ENCODE measurements at regions not wholly inside any gene's neighbourhood (a gene's known extent, or its start where the extent isn't known, plus 50 kb on each side); places are given as distances from the start of the nearest gene placed in this dataset.
"Not testable (repeated sequence)": the region's sequence is repeated elsewhere in the genome, so short reads cannot be mapped to it uniquely, and the experiment has no call there.

DNA sequence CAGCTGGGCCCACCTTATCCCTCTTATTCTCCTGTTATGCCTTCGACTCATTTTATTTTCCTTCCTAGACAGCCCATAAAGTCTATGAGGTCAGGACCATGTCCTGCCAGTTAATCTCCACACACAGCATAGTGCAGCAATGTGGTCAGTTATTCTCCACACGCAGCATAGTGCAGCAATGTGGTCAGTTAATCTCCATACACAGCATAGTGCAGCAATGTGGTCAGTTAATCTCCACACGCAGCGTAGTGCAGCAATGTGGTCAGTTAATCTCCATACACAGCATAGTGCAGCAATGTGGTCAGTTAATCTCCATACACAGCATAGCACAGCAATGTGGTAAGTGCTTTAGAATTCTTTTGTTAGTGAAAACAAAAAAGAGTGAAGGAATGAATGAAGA is 77.8 kb downstream of the TEX36 start:
- H3K9ac ChIP-seq (ENCODE audit: low read length), result no peak overlapping the region
- H3K4me3 ChIP-seq (ENCODE audit: low read length), result no peak overlapping the region
- H3K4me1 ChIP-seq (ENCODE audit: control insufficient read depth, insufficient read depth, low read length), result no peaks in the 10 kb centered on the region
- H3K36me3 ChIP-seq (ENCODE audit: control insufficient read depth, insufficient read depth, low read length), result no peaks in the 10 kb centered on the region
- H3K9me3 ChIP-seq (ENCODE audit: control insufficient read depth, low read length), result no peaks in the 10 kb centered on the region
- H3K27me3 ChIP-seq (ENCODE audit: control insufficient read depth, insufficient read depth, low read length), result no peaks in the 10 kb centered on the region

DNA sequence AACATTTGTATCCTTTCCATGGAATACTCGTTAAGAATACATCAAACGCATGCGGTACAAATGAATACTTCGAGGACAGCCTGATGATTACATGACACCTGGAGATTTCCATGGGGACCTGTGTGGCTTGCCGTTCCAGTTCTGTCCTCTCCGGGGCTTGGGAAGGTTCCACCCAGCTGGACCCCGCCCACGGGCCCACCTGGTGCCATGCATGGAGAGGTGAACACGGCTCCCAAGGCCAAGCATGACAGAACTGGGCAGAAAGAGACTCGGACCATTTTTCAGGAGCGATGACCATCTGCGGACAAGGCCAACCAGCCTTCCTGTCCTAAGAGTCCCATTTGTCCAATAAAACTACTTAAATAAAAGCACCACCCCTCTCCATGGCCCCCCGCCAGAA is 80.1 kb downstream of the TEX36 start:
- no peaks in the 10 kb centered on the region for H3K4me1 ChIP-seq (ENCODE audit: control insufficient read depth, insufficient read depth, low read length)
- no peak overlapping the region for H3K9ac ChIP-seq (ENCODE audit: low read length)
- no peaks in the 10 kb centered on the region for H3K9me3 ChIP-seq (ENCODE audit: control insufficient read depth, low read length)
- no peaks in the 10 kb centered on the region for H3K36me3 ChIP-seq (ENCODE audit: control insufficient read depth, insufficient read depth, low read length)
- H3K4me3 ChIP-seq (ENCODE audit: low read length), result no peak overlapping the region
- no peaks in the 10 kb centered on the region for H3K27me3 ChIP-seq (ENCODE audit: control insufficient read depth, insufficient read depth, low read length)

DNA sequence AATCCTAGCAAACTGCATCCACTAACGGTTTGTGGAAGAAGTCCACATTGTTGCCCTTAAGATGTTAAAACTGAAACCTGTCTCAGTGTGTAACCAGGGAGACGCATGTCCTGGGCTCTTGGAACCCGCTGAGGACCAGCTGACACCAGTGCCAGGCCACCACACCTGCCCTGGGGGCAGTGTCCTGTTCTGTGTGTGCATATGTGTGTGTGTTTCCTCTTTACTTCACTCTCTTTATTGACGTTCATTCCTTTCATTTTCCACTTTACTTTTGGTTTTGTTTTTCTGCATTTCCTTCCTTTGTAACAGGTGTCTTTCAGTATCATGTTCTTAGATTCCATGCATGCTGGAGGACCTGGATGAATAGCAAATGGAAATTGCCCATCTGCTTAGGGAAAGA is 83.8 kb downstream of the TEX36 start:
- Histone ChIP-seq H3K9ac (ENCODE audit: low read length) (no peak overlapping the region), H3K4me1 (ENCODE audit: control insufficient read depth, insufficient read depth, low read length) (no peaks in the 10 kb centered on the region), H3K36me3 (ENCODE audit: control insufficient read depth, insufficient read depth, low read length) (no peaks in the 10 kb centered on the region), H3K9me3 (ENCODE audit: control insufficient read depth, low read length) (no peaks in the 10 kb centered on the region), H3K27me3 (ENCODE audit: control insufficient read depth, insufficient read depth, low read length) (no peaks in the 10 kb centered on the region), H3K4me3 (ENCODE audit: low read length) (no peak overlapping the region)

GRCh38 chr10:125595911-125596310 is 87.1 kb downstream of the TEX36 start:
- Histone ChIP-seq H3K9ac (ENCODE audit: low read length) (no peak overlapping the region), H3K9me3 (ENCODE audit: control insufficient read depth, low read length) (no peaks in the 10 kb centered on the region), H3K4me3 (ENCODE audit: low read length) (no peak overlapping the region), H3K4me1 (ENCODE audit: control insufficient read depth, insufficient read depth, low read length) (no peaks in the 10 kb centered on the region), H3K36me3 (ENCODE audit: control insufficient read depth, insufficient read depth, low read length) (no peaks in the 10 kb centered on the region), H3K27me3 (ENCODE audit: control insufficient read depth, insufficient read depth, low read length) (no peaks in the 10 kb centered on the region)

- Histone ChIP-seq H3K4me3 (ENCODE audit: low read length) (no peak overlapping the region), H3K27me3 (ENCODE audit: control insufficient read depth, insufficient read depth, low read length) (no peaks in the 10 kb centered on the region), H3K9me3 (ENCODE audit: control insufficient read depth, low read length) (no peaks in the 10 kb centered on the region), H3K36me3 (ENCODE audit: control insufficient read depth, insufficient read depth, low read length) (no peaks in the 10 kb centered on the region), H3K4me1 (ENCODE audit: control insufficient read depth, insufficient read depth, low read length) (no peaks in the 10 kb centered on the region), H3K9ac (ENCODE audit: low read length) (no peak overlapping the region)
These were observed 89.3 kb downstream of the TEX36 start for GRCh38 chr10:125593644-125594043.

GRCh38 chr10:125592897-125593296 is 90.1 kb downstream of the TEX36 start:
- Histone ChIP-seq H3K4me1 (ENCODE audit: control insufficient read depth, insufficient read depth, low read length) (no peaks in the 10 kb centered on the region), H3K36me3 (ENCODE audit: control insufficient read depth, insufficient read depth, low read length) (no peaks in the 10 kb centered on the region), H3K9me3 (ENCODE audit: control insufficient read depth, low read length) (no peaks in the 10 kb centered on the region), H3K9ac (ENCODE audit: low read length) (no peak overlapping the region), H3K27me3 (ENCODE audit: control insufficient read depth, insufficient read depth, low read length) (no peaks in the 10 kb centered on the region), H3K4me3 (ENCODE audit: low read length) (no peak overlapping the region)

DNA sequence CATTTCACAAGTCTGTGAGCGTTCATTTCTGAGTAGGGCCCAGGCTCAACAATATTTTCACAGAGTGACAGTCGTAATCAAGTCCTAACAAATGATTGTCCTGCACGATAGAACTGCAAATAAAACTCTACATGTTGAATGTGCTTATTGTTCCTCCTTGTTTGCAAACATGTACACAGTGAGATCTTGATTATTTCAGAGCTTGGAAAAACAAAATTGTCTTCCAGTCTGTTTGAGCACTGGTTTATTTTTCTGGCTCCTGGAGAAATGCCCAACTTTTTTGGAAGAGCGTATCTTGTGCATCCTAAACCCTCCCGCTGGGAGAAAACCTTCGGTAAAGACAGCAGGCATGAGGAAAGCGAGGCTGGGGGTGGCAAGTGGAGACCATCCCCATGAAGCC is 91.1 kb downstream of the TEX36 start:
- Histone ChIP-seq H3K36me3 (ENCODE audit: control insufficient read depth, insufficient read depth, low read length) (no peaks in the 10 kb centered on the region), H3K9me3 (ENCODE audit: control insufficient read depth, low read length) (no peaks in the 10 kb centered on the region), H3K4me3 (ENCODE audit: low read length) (no peak overlapping the region), H3K4me1 (ENCODE audit: control insufficient read depth, insufficient read depth, low read length) (no peaks in the 10 kb centered on the region), H3K27me3 (ENCODE audit: control insufficient read depth, insufficient read depth, low read length) (no peaks in the 10 kb centered on the region), H3K9ac (ENCODE audit: low read length) (no peak overlapping the region)

- H3K27me3 ChIP-seq (ENCODE audit: control insufficient read depth, insufficient read depth, low read length); H3K4me3 ChIP-seq (ENCODE audit: low read length); H3K9me3 ChIP-seq (ENCODE audit: control insufficient read depth, low read length); H3K9ac ChIP-seq (ENCODE audit: low read length); H3K4me1 ChIP-seq (ENCODE audit: control insufficient read depth, insufficient read depth, low read length); H3K36me3 ChIP-seq (ENCODE audit: control insufficient read depth, insufficient read depth, low read length): not testable (repeated sequence)
These were observed 94.2 kb downstream of the TEX36 start for GRCh38 chr10:125588738-125589137.

DNA sequence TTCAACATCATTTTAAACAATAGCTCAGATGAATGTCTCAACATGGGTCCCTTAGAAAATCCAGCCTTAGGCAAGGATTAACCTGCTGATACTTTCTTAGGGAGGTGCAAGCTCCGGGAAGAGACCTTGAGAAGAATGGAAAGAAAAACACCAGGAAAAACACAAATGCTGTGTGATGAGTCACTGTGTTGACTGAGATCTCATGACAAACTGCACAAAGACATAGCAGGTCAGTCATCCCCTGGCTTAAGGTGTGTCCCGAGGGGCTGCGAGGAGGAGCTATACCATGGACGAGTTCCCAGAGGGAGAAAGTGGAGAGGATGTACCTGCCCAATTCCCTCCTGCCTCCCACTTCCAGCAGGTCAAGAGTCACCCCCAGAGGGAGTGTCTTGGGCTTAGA is 98.0 kb downstream of the TEX36 start:
- H3K9ac ChIP-seq (ENCODE audit: low read length), result no peak overlapping the region
- H3K36me3 ChIP-seq (ENCODE audit: control insufficient read depth, insufficient read depth, low read length), result no peaks in the 10 kb centered on the region
- H3K4me1 ChIP-seq (ENCODE audit: control insufficient read depth, insufficient read depth, low read length), result no peaks in the 10 kb centered on the region
- H3K4me3 ChIP-seq (ENCODE audit: low read length), result no peak overlapping the region
- H3K9me3 ChIP-seq (ENCODE audit: control insufficient read depth, low read length), result no peaks in the 10 kb centered on the region
- H3K27me3 ChIP-seq (ENCODE audit: control insufficient read depth, insufficient read depth, low read length), result no peaks in the 10 kb centered on the region

DNA sequence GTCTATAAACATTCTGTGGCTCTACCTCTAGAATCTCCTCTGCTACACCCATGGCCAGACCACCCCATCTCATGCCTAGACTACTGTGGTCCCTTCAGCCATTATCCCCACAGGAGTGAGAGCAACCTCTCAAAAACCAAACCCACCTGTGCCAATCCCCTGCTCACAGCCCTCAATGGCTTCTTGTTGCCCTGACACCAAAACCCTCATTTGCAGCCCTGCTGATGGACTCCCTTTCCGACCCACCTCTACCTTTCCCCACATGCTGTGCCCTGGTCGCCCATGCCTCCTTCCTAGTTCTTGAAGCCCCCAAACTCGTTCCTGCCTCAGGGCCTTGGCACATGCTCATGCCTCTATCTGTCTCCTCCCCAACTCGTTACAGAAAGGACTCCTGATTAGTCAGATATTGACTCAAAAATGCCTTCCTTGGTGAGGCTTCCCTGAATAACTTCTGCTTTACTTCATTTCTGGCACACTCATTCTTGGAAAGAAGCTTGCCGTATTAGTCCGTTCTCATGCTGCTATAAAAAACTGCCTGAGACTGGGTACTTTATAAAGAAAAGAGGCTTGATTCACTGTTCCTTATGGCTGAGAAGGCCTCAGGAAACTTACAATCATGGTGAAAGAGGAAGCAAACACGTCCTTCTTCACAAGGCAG is 104.2 kb downstream of the TEX36 start:
- Histone ChIP-seq H3K9me3 (ENCODE audit: control insufficient read depth, low read length) (no peaks in the 10 kb centered on the region), H3K27me3 (ENCODE audit: control insufficient read depth, insufficient read depth, low read length) (no peaks in the 10 kb centered on the region), H3K4me1 (ENCODE audit: control insufficient read depth, insufficient read depth, low read length) (no peaks in the 10 kb centered on the region), H3K36me3 (ENCODE audit: control insufficient read depth, insufficient read depth, low read length) (no peaks in the 10 kb centered on the region), H3K9ac (ENCODE audit: low read length) (no peak overlapping the region), H3K4me3 (ENCODE audit: low read length) (no peak overlapping the region)

GRCh38 chr10:125575843-125576242 is 107.1 kb downstream of the TEX36 start:
- H3K9ac ChIP-seq (ENCODE audit: low read length), result no peak overlapping the region
- H3K4me3 ChIP-seq (ENCODE audit: low read length), result no peak overlapping the region
- H3K36me3 ChIP-seq (ENCODE audit: control insufficient read depth, insufficient read depth, low read length), result no peaks in the 10 kb centered on the region
- no peaks in the 10 kb centered on the region for H3K9me3 ChIP-seq (ENCODE audit: control insufficient read depth, low read length)
- no peaks in the 10 kb centered on the region for H3K27me3 ChIP-seq (ENCODE audit: control insufficient read depth, insufficient read depth, low read length)
- H3K4me1 ChIP-seq (ENCODE audit: control insufficient read depth, insufficient read depth, low read length), result no peaks in the 10 kb centered on the region

- Histone ChIP-seq H3K9me3 (ENCODE audit: control insufficient read depth, low read length) (no peaks in the 10 kb centered on the region), H3K36me3 (ENCODE audit: control insufficient read depth, insufficient read depth, low read length) (no peaks in the 10 kb centered on the region), H3K9ac (ENCODE audit: low read length) (no peak overlapping the region), H3K4me1 (ENCODE audit: control insufficient read depth, insufficient read depth, low read length) (no peaks in the 10 kb centered on the region), H3K4me3 (ENCODE audit: low read length) (no peak overlapping the region), H3K27me3 (ENCODE audit: control insufficient read depth, insufficient read depth, low read length) (no peaks in the 10 kb centered on the region)
These were observed 114.8 kb downstream of the TEX36 start for GRCh38 chr10:125568156-125568555.

GRCh38 chr10:125567529-125567928 is 115.4 kb downstream of the TEX36 start:
- Histone ChIP-seq H3K9me3 (ENCODE audit: control insufficient read depth, low read length) (no peaks in the 10 kb centered on the region), H3K9ac (ENCODE audit: low read length) (no peak overlapping the region), H3K4me1 (ENCODE audit: control insufficient read depth, insufficient read depth, low read length) (no peaks in the 10 kb centered on the region), H3K27me3 (ENCODE audit: control insufficient read depth, insufficient read depth, low read length) (no peaks in the 10 kb centered on the region), H3K4me3 (ENCODE audit: low read length) (no peak overlapping the region), H3K36me3 (ENCODE audit: control insufficient read depth, insufficient read depth, low read length) (no peaks in the 10 kb centered on the region)

Measured in mucosa of stomach (tissue), 1 donor.